ENCODE measurements at regions not wholly inside any gene's neighbourhood (a gene's known extent, or its start where the extent isn't known, plus 50 kb on each side); places are given as distances from the start of the nearest gene placed in this dataset.

DNA sequence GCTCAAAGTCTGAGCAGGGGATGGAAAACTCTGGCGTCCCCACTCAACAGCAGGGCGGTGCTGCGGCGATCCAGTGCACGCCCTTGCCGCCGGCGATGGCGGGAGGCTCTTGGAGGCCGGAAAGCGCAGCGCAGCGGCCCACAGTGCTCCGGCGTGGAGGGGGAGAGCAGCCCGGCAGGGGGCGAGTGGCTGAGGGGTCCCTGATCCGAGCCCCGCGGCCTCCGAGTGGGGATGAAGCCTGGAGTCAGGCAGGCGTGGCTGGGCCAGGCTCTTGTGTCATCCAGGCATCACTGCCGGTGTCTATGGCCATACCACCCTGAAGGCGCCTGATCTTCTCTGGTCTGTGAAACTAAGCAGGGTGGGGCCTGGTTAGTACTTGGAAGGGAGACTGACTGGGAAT is 183.1 kb downstream of the ALG10 start:
- TF ChIP-seq, protein P1, sequence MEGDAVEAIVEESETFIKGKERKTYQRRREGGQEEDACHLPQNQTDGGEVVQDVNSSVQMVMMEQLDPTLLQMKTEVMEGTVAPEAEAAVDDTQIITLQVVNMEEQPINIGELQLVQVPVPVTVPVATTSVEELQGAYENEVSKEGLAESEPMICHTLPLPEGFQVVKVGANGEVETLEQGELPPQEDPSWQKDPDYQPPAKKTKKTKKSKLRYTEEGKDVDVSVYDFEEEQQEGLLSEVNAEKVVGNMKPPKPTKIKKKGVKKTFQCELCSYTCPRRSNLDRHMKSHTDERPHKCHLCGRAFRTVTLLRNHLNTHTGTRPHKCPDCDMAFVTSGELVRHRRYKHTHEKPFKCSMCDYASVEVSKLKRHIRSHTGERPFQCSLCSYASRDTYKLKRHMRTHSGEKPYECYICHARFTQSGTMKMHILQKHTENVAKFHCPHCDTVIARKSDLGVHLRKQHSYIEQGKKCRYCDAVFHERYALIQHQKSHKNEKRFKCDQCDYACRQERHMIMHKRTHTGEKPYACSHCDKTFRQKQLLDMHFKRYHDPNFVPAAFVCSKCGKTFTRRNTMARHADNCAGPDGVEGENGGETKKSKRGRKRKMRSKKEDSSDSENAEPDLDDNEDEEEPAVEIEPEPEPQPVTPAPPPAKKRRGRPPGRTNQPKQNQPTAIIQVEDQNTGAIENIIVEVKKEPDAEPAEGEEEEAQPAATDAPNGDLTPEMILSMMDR (IDR thresholded peaks at IDR 0.05; ENCODE audit: unreplicated experiment), result no peak
- CTCF ChIA-PET, result no interaction called here
- BruUV-seq (replicated peaks), result no TSS peak
- H3K36me3 Mint-ChIP-seq (ENCODE audit: insufficient read depth, unreplicated experiment), result no peaks in the 10 kb centered on the region
- no peak overlapping the region for H3K4me3 Mint-ChIP-seq (ENCODE audit: low read depth, unreplicated experiment)
- no peaks in the 10 kb centered on the region for H3K27me3 Mint-ChIP-seq (ENCODE audit: unreplicated experiment)
- intact Hi-C loops (cut with micrococcal nuclease; ENCODE audit: unreplicated experiment), result no loop called here
- H3K27ac Mint-ChIP-seq (ENCODE audit: unreplicated experiment), result no peak overlapping the region
- no peaks in the 10 kb centered on the region for H3K4me1 Mint-ChIP-seq (ENCODE audit: low read depth, unreplicated experiment)
- peaks cover 14% of the 10 kb centered on the region for H3K9me3 Mint-ChIP-seq (ENCODE audit: low read depth, unreplicated experiment)
- no peak for DNase-seq

DNA sequence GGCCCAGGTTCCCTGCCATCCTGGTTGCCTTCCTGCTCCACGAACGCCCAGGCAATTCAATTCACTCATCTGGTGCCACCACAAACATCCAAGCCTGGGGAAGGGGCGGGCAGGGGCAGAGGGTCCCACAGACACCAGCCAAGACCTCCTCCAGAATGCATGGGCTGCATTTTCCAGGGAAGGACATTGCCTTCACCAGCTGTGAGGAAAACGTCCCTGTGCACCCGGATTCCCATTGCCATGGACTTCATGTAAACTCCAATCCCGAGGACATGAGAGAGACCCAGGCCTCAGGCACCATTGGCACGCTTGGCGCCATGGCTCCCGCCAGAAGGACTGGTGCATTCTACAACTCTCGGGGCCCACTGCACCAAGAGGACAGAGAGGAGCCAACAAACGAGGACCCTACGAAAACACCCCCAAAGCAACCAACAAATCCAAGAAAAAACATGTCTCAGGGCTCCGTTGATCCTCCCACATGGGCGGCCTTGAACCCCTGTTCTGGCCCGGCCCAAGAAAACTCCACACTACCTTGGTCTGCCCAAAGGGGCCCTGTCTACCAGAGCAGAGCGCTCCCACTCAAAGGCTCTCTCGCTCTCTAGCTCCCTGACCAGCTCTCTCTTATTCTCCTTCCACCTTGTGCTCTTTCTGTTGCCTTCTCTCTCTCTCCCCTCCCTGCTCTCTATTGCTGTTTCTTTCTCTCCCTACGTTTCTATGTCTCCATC is 183.9 kb downstream of the ALG10 start:
- intact Hi-C loops (cut with micrococcal nuclease; ENCODE audit: unreplicated experiment), result no loop called here
- no peaks in the 10 kb centered on the region for H3K27me3 Mint-ChIP-seq (ENCODE audit: unreplicated experiment)
- no peak overlapping the region for H3K4me3 Mint-ChIP-seq (ENCODE audit: low read depth, unreplicated experiment)
- no peak for DNase-seq
- no peaks in the 10 kb centered on the region for H3K4me1 Mint-ChIP-seq (ENCODE audit: low read depth, unreplicated experiment)
- BruUV-seq (replicated peaks), result no TSS peak
- TF ChIP-seq, protein P1 (IDR thresholded peaks at IDR 0.05; ENCODE audit: unreplicated experiment), result no peak
- H3K9me3 Mint-ChIP-seq (ENCODE audit: low read depth, unreplicated experiment), result peaks cover 14% of the 10 kb centered on the region
- no peaks in the 10 kb centered on the region for H3K36me3 Mint-ChIP-seq (ENCODE audit: insufficient read depth, unreplicated experiment)
- CTCF ChIA-PET, result no interaction called here
- no peak overlapping the region for H3K27ac Mint-ChIP-seq (ENCODE audit: unreplicated experiment)

DNA sequence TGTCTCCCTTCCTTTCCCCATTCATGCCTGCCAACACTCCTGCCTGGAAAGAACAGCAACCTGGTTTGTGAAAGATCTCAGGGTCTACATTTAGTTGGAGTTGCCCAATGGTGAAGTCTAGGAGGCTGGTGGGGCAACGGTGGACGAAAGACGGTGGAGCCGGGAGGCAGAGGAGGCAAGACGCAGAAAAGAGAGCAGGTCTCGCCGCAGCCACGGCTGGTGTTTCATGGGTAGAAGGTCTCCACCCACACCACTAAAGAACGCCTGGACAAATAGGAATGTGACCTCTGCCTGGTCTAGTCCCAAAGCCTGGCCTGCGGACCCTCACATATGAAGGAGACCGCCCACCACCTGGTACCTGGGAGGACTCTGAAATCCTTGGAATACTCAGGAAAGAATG is 185.6 kb downstream of the ALG10 start:
- Mint-ChIP-seq H3K9me3 (ENCODE audit: low read depth, unreplicated experiment) (peaks cover 14% of the 10 kb centered on the region), H3K4me3 (ENCODE audit: low read depth, unreplicated experiment) (no peak overlapping the region), H3K36me3 (ENCODE audit: insufficient read depth, unreplicated experiment) (no peaks in the 10 kb centered on the region), H3K27me3 (ENCODE audit: unreplicated experiment) (no peaks in the 10 kb centered on the region), H3K27ac (ENCODE audit: unreplicated experiment) (no peak overlapping the region), H3K4me1 (ENCODE audit: low read depth, unreplicated experiment) (no peaks in the 10 kb centered on the region)
- no peak for DNase-seq
- CTCF ChIA-PET, result no interaction called here
- BruUV-seq (replicated peaks), result no TSS peak
- TF ChIP-seq, protein P1 (IDR thresholded peaks at IDR 0.05; ENCODE audit: unreplicated experiment), result no peak
- intact Hi-C loops (cut with micrococcal nuclease; ENCODE audit: unreplicated experiment), result no loop called here

DNA sequence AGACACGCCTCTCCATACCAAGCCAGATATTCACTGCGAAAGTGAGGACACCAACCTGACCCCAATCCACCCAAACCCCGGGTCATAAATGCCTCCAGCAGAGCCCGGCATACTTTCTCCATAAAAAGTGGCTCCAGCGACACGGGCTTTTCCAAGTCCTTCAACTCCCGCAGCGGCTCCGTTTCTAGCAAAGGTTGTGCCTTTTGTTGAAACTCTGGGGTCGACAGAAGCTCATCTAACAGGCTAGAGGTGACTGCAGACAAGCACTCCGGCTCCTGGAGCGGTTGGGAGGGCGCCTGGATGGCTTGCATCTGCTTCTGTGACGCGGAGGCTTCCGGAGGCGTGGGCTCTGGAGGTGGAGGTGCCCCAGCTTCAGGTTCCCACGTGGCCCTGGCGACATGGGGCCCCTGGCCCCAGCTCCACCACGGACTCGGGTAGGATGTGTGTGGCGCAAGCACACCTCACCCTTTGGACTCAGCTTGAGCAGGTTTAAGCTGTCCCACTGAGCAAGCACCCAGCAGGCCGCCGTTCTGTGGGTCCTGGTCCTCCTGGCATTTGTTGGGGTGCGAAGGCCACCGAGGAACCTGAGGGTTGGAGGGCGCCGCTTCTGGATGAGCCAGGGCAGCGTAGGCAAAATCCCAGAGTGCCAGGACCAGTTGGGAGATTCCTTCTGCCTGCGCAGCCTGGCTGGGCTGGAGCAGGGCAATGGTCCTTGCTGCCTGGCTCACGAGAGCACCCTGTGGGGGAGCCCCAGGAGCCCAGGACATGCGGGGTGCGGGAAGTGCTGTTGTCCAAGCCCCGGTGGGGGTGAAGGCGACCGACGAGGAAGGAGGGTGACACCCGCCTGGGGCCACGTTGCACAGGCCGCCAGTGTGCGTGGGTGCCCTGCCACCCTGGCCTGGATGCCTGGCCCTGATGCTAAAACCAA is 186.3 kb downstream of the ALG10 start:
- CTCF ChIA-PET, result no interaction called here
- no peaks in the 10 kb centered on the region for H3K36me3 Mint-ChIP-seq (ENCODE audit: insufficient read depth, unreplicated experiment)

More for the DNA sequence above, 186.3 kb downstream of the ALG10 start:
- H3K27ac Mint-ChIP-seq (ENCODE audit: unreplicated experiment), result no peak overlapping the region
- TF ChIP-seq, protein P1 (IDR thresholded peaks at IDR 0.05; ENCODE audit: unreplicated experiment), result no peak
- H3K4me1 Mint-ChIP-seq (ENCODE audit: low read depth, unreplicated experiment), result no peaks in the 10 kb centered on the region
- no TSS peak for BruUV-seq (replicated peaks)
- no peaks in the 10 kb centered on the region for H3K27me3 Mint-ChIP-seq (ENCODE audit: unreplicated experiment)
- intact Hi-C loops (cut with micrococcal nuclease; ENCODE audit: unreplicated experiment), result no loop called here
- peaks cover 14% of the 10 kb centered on the region for H3K9me3 Mint-ChIP-seq (ENCODE audit: low read depth, unreplicated experiment)
- H3K4me3 Mint-ChIP-seq (ENCODE audit: low read depth, unreplicated experiment), result no peak overlapping the region
- DNase-seq, result no peak

All from Calu3 (cell line).